MM.1S (cell line): ENCODE measurements at regions not wholly inside any gene's neighbourhood (a gene's known extent, or its start where the extent isn't known, plus 50 kb on each side); places are given as distances from the start of the nearest gene placed in this dataset.

ENCODE experiments used
- DNase-seq: peaks from one replicate; pipeline ENCODE4 v3.0.0-alpha.2; 2015
- H2AFZ ChIP-seq: fragments of 300-600 bp; sonication (generic); 2 replicates; pipeline ENCODE4 v1.6.0; 2016; ENCODE audit warnings: antibody characterized with exemption, low read length
- H3F3A ChIP-seq: fragments of 300-600 bp; sonication (generic); 2 replicates; pipeline ENCODE4 v1.6.1; 2016; ENCODE audit warnings: mild to moderate bottlenecking, antibody characterized with exemption, low read length, moderate library complexity, mixed read lengths; ENCODE audit not compliant: insufficient read depth
- H3K27ac ChIP-seq: fragments of 300-600 bp; sonication (generic); 2 replicates; pipeline ENCODE4 v1.5.1; 2016; ENCODE audit warnings: mild to moderate bottlenecking, low read length
- H3K27me3 ChIP-seq: fragments of 300-600 bp; sonication (generic); replicated peaks from 2 replicates; pipeline ENCODE4 v1.6.0; 2016; ENCODE audit warnings: low read length; ENCODE audit not compliant: insufficient read depth
- H3K36me3 ChIP-seq: fragments of 300-600 bp; sonication (generic); replicated peaks from 2 replicates; pipeline ENCODE4 v1.6.1; 2016; ENCODE audit warnings: mild to moderate bottlenecking, low read length, mixed read lengths; ENCODE audit not compliant: insufficient read depth
- H3K4me1 ChIP-seq: fragments of 300-600 bp; sonication (generic); 2 replicates; pipeline ENCODE4 v1.6.1; 2016; ENCODE audit warnings: low read length, mixed read lengths
- H3K4me2 ChIP-seq: fragments of 300-600 bp; sonication (generic); 2 replicates; pipeline ENCODE4 v1.6.0; 2016; ENCODE audit warnings: low read depth, low read length
- H3K4me3 ChIP-seq: fragments of 300-600 bp; sonication (generic); 2 replicates; pipeline ENCODE4 v1.5.1; 2016; ENCODE audit warnings: low read length, mixed read lengths
- H3K79me2 ChIP-seq: fragments of 300-600 bp; sonication (generic); 2 replicates; pipeline ENCODE4 v1.6.1; 2016; ENCODE audit warnings: mixed run types, low read length, mixed read lengths
- H3K9ac ChIP-seq: fragments of 300-600 bp; sonication (generic); 2 replicates; pipeline ENCODE4 v1.6.1; 2016; ENCODE audit warnings: low read length, mixed read lengths
- H3K9me2 ChIP-seq: fragments of 300-600 bp; sonication (generic); replicated peaks from 2 replicates; pipeline ENCODE4 v1.6.1; 2016; ENCODE audit warnings: mild to moderate bottlenecking, low read length, mixed read lengths; ENCODE audit not compliant: insufficient read depth
- H3K9me3 ChIP-seq: fragments of 300-600 bp; sonication (generic); replicated peaks from 2 replicates; pipeline ENCODE4 v1.6.1; 2016; ENCODE audit warnings: mild to moderate bottlenecking, low read length, mixed read lengths; ENCODE audit not compliant: insufficient read depth
- H4K20me1 ChIP-seq: fragments of 300-600 bp; sonication (generic); 2 replicates; pipeline ENCODE4 v1.6.1; 2016; ENCODE audit warnings: mild to moderate bottlenecking, low read length, moderate library complexity, mixed read lengths; ENCODE audit not compliant: insufficient read depth
- EZH2 ChIP-seq: fragments of 300-600 bp; sonication (generic); optimal IDR thresholded peaks from 2 replicates; pipeline ENCODE3; 2017; ENCODE audit warnings: low read depth, mild to moderate bottlenecking, antibody characterized with exemption, low read length, mixed read lengths
- EZH2phosphoT487 ChIP-seq: fragments of 300-600 bp; sonication (generic); IDR thresholded peaks from 2 replicates; pipeline ENCODE4 v1.6.1; 2018; ENCODE audit warnings: antibody characterized with exemption, low read length
- TF ChIP-seq, protein P1 (sequence below): fragments of 300-600 bp; sonication (generic); IDR thresholded peaks from 2 replicates; pipeline ENCODE4 v1.5.1; 2016; ENCODE audit warnings: antibody characterized with exemption, low read length, mixed read lengths

DNA sequence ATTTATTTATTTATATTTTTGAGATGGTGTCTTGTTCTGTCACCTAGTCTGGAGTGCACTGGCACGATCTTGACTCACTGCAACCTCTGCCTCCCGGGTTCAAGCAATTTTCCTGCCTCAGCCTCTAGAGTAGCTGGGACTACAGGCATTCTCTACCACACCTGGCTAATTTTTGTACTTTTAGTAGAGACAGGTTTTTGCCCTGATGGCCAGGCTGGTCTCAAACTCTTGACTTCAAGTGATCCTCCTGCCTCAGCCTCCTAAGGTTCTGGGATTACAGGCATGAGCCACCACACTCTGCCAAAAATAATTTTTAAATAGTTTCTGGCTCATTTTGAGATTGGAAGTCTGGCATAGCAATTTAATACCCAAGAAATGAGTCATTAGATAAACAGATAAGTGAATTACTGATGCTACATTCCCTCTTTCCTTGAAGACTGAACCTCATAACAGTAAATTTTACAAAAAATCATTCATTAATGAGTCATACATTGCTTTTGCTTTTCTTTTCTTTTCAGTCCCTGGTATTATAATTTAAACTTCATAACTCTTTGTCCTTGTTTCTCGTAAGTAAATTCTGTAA, 881.6 kb upstream of the PIK3C3 start:
- peaks cover 4% of the 10 kb centered on the region; the same call in 1 of the 2 replicates for H3F3A ChIP-seq
- peaks cover 23% of the 10 kb centered on the region for H3K4me1 ChIP-seq
- no peak overlapping the region for H3K27ac ChIP-seq
- no peaks in the 10 kb centered on the region for H3K9me3 ChIP-seq
- no peaks in the 10 kb centered on the region for H4K20me1 ChIP-seq
- no peaks in the 10 kb centered on the region for H3K79me2 ChIP-seq
- no peaks in the 10 kb centered on the region for H3K27me3 ChIP-seq
- H3K36me3 ChIP-seq = no peaks in the 10 kb centered on the region
- no peak for DNase-seq
- no peak for TF ChIP-seq EZH2
- TF ChIP-seq, protein P1, sequence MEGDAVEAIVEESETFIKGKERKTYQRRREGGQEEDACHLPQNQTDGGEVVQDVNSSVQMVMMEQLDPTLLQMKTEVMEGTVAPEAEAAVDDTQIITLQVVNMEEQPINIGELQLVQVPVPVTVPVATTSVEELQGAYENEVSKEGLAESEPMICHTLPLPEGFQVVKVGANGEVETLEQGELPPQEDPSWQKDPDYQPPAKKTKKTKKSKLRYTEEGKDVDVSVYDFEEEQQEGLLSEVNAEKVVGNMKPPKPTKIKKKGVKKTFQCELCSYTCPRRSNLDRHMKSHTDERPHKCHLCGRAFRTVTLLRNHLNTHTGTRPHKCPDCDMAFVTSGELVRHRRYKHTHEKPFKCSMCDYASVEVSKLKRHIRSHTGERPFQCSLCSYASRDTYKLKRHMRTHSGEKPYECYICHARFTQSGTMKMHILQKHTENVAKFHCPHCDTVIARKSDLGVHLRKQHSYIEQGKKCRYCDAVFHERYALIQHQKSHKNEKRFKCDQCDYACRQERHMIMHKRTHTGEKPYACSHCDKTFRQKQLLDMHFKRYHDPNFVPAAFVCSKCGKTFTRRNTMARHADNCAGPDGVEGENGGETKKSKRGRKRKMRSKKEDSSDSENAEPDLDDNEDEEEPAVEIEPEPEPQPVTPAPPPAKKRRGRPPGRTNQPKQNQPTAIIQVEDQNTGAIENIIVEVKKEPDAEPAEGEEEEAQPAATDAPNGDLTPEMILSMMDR = no peak
- no peak for TF ChIP-seq EZH2phosphoT487
- H2AFZ ChIP-seq = no peak overlapping the region
- H3K4me2 ChIP-seq = no peak overlapping the region
- no peak overlapping the region for H3K9ac ChIP-seq
- no peak overlapping the region for H3K4me3 ChIP-seq
- no peaks in the 10 kb centered on the region for H3K9me2 ChIP-seq

DNA sequence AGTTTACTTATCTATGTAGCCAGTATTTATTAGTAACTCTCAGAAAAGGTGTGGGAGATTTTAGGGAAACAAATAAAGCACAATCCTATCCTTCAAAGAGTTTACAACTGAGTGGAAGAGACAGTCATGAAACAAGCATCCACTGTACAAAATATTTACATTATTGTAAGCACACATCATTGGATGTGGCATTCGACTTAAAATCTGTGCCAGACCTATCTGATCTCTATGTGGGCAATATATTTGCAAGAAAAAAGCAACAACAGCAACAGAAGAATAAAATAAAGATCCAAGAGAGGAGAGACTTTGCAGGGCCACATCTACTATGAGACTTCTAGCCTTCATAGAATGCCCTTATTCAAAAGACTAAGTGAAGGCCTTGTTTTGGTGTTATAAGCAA, 882.1 kb upstream of the PIK3C3 start:
- no peak for DNase-seq
- Histone ChIP-seq H2AFZ (no peak overlapping the region), H3K9ac (no peak overlapping the region), H3K4me3 (no peak overlapping the region), H3K27ac (no peak overlapping the region), H4K20me1 (no peaks in the 10 kb centered on the region), H3K4me1 (peaks cover 23% of the 10 kb centered on the region), H3K27me3 (no peaks in the 10 kb centered on the region), H3K79me2 (no peaks in the 10 kb centered on the region), H3K36me3 (no peaks in the 10 kb centered on the region), H3K9me2 (no peaks in the 10 kb centered on the region), H3K4me2 (no peak overlapping the region), H3F3A (peaks cover 4% of the 10 kb centered on the region; the same call in 1 of the 2 replicates), H3K9me3 (no peaks in the 10 kb centered on the region)
- TF ChIP-seq EZH2phosphoT487 (no peak), EZH2 (no peak)
- TF ChIP-seq, protein P1 = no peak

DNA sequence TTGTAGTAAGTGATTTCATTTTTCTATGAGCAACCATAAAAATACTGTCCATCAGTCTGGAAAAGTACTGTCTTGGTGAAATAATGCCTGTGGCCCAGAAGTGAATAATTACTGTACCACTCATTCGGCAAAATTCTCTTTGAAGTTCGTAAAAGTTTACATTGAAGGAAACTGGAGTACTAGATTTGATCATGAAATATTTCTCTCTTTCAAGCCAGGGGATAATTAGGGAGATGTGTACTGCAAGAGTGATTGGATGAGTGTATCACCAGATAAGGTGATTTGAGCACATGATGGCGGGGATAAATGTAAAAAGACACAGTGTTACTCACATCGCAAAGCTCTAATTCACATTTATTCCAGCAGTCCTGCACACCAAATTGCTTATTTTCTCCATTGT, 883.2 kb upstream of the PIK3C3 start:
- H3K79me2 ChIP-seq = no peaks in the 10 kb centered on the region
- H2AFZ ChIP-seq = no peak overlapping the region

More for the DNA sequence above, 883.2 kb upstream of the PIK3C3 start:
- Histone ChIP-seq H3K27ac (no peak overlapping the region), H3K9me2 (no peaks in the 10 kb centered on the region), H3K4me3 (no peak overlapping the region), H3K9me3 (no peaks in the 10 kb centered on the region), H3K4me1 (peaks cover 15% of the 10 kb centered on the region), H3K9ac (no peak overlapping the region), H3F3A (peaks cover 4% of the 10 kb centered on the region; the same call in 1 of the 2 replicates), H4K20me1 (no peaks in the 10 kb centered on the region), H3K27me3 (no peaks in the 10 kb centered on the region), H3K36me3 (no peaks in the 10 kb centered on the region), H3K4me2 (no peak overlapping the region)
- TF ChIP-seq EZH2phosphoT487 (no peak), EZH2 (no peak)
- TF ChIP-seq, protein P1 = no peak
- no peak for DNase-seq
